ENCODE measurements at regions not wholly inside any gene's neighbourhood (a gene's known extent, or its start where the extent isn't known, plus 50 kb on each side); places are given as distances from the start of the nearest gene placed in this dataset.

- TF ChIP-seq GATA3 (IDR thresholded peaks at IDR 0.05; ENCODE audit: low read depth, low read length) (no peak), GATA2 (IDR thresholded peaks at IDR 0.05; ENCODE audit: low read depth, low read length) (no peak)
Measured at GRCh38 chr6:11411593-11411992, 126.0 kb upstream of the TMEM170B start.

GRCh38 chr6:11410539-11411307 is 126.8 kb upstream of the TMEM170B start:
- no peak for TF ChIP-seq GATA3 (IDR thresholded peaks at IDR 0.05; ENCODE audit: low read depth, low read length)
- no peak for TF ChIP-seq GATA2 (IDR thresholded peaks at IDR 0.05; ENCODE audit: low read depth, low read length)

GRCh38 chr6:11409371-11409770 is 128.2 kb upstream of the TMEM170B start:
- TF ChIP-seq GATA2 (IDR thresholded peaks at IDR 0.05; ENCODE audit: low read depth, low read length): no peak
- no peak for TF ChIP-seq GATA3 (IDR thresholded peaks at IDR 0.05; ENCODE audit: low read depth, low read length)

- TF ChIP-seq GATA2 (IDR thresholded peaks at IDR 0.05; ENCODE audit: low read depth, low read length) (no peak), GATA3 (IDR thresholded peaks at IDR 0.05; ENCODE audit: low read depth, low read length) (no peak)
Measured at GRCh38 chr6:11407414-11407813, 130.1 kb upstream of the TMEM170B start.

GRCh38 chr6:11404838-11405237 is 132.7 kb upstream of the TMEM170B start:
- no peak for TF ChIP-seq GATA2 (IDR thresholded peaks at IDR 0.05; ENCODE audit: low read depth, low read length)
- no peak for TF ChIP-seq GATA3 (IDR thresholded peaks at IDR 0.05; ENCODE audit: low read depth, low read length)

- TF ChIP-seq GATA2 (IDR thresholded peaks at IDR 0.05; ENCODE audit: low read depth, low read length): no peak
- no peak for TF ChIP-seq GATA3 (IDR thresholded peaks at IDR 0.05; ENCODE audit: low read depth, low read length)
Measured at GRCh38 chr6:11404081-11404480, 133.5 kb upstream of the TMEM170B start.

- no peak for TF ChIP-seq GATA2 (IDR thresholded peaks at IDR 0.05; ENCODE audit: low read depth, low read length)
Measured at GRCh38 chr6:11403035-11403601, 134.4 kb upstream of the TMEM170B start.

- TF ChIP-seq GATA3 (IDR thresholded peaks at IDR 0.05; ENCODE audit: low read depth, low read length): no peak
- no peak for TF ChIP-seq GATA2 (IDR thresholded peaks at IDR 0.05; ENCODE audit: low read depth, low read length)
Measured at GRCh38 chr6:11398451-11399326, 138.9 kb upstream of the TMEM170B start.

- TF ChIP-seq GATA2 (IDR thresholded peaks at IDR 0.05; ENCODE audit: low read depth, low read length) (no peak), GATA3 (IDR thresholded peaks at IDR 0.05; ENCODE audit: low read depth, low read length) (no peak)
Measured at GRCh38 chr6:11397622-11398450, 139.7 kb upstream of the TMEM170B start.

- no peak for TF ChIP-seq GATA3 (IDR thresholded peaks at IDR 0.05; ENCODE audit: low read depth, low read length)
- no peak for TF ChIP-seq GATA2 (IDR thresholded peaks at IDR 0.05; ENCODE audit: low read depth, low read length)
Measured at GRCh38 chr6:11396860-11397259, 140.7 kb upstream of the TMEM170B start.

GRCh38 chr6:11393713-11394627 is 143.6 kb upstream of the TMEM170B start:
- TF ChIP-seq GATA3 (IDR thresholded peaks at IDR 0.05; ENCODE audit: low read depth, low read length) (no peak), GATA2 (IDR thresholded peaks at IDR 0.05; ENCODE audit: low read depth, low read length) (no peak)

- TF ChIP-seq GATA3 (IDR thresholded peaks at IDR 0.05; ENCODE audit: low read depth, low read length) (peak; percentile 80), GATA2 (IDR thresholded peaks at IDR 0.05; ENCODE audit: low read depth, low read length) (peak; percentile 91)
Measured at GRCh38 chr6:11392778-11393507, 144.6 kb upstream of the TMEM170B start.

Measured in SH-SY5Y (cell line).